NCI-H2107 treated with DMSO at 0.1 percent for 48 hours (cell line): ENCODE measurements at regions not wholly inside any gene's neighbourhood (a gene's known extent, or its start where the extent isn't known, plus 50 kb on each side); places are given as distances from the start of the nearest gene placed in this dataset.

Experiments
- DNase-seq: peaks from one replicate; lab custom pipeline; 2025; ENCODE audit not compliant: unreplicated experiment; lab: John Stamatoyannopoulos, UW

- DNase-seq = no peak
Measured at GRCh38 chr5:159741829-159742322, 174.4 kb upstream of the ADRA1B start.

DNA sequence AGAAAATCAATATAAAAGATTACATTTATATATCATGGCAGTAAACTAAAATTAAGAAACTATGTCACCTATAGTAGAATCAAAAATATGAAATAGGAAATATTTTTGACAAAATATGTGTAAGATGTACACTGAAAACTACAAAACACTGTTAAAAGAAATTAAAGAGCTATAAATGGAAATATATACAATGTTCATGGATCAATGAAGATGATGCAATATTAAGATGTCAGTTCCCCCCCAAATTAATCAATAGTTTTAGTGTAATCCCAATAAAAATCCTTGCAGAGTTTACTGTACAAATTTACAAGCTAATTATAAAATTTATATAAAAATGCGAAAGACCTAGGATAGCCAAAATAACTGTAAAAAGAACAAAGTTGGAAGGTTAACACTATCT, 173.0 kb upstream of the ADRA1B start:
- DNase-seq = no peak

GRCh38 chr5:159746707-159747106, 169.6 kb upstream of the ADRA1B start:
- no peak for DNase-seq

DNA sequence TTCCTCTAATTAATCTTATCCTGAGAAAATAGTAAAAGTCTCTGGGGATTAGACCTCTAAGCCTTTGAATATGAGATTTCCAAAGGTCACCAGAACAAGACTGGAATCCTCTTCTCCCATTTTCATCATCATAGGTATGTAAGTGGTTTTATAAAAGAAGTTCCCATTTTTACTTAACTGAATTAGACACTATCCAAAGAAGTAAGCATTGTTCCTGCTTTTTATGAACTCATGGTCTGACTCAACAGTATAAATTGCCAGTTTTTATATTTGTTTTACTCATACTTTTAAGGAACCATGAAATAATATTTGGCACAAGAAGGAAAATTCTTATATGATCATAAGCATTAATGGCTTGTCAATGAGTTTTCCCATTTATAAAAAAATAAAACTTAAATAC, 167.1 kb upstream of the ADRA1B start:
- DNase-seq = no peak

- no peak for DNase-seq
Measured at GRCh38 chr5:159750226-159750625, 166.1 kb upstream of the ADRA1B start.

DNA sequence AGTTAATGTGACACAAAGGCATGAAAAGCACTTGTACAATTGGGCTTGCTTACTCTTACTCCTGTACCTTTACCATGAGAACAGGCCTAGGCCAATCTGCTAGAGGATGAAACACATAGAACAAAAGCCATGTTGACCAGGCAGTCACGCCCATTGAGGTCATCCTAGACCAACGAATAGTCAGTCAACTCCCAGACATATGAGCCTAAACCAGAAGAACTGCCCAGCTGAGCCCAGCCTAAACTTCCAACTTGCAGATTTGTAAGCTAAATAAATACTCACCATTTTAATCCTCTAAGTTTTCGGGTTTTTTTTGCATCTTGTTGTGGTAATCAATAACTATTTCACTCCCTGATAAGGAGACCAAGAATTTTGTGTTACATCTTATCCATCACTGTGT, 164.8 kb upstream of the ADRA1B start:
- DNase-seq = no peak

GRCh38 chr5:159752622-159753275, 163.5 kb upstream of the ADRA1B start:
- no peak for DNase-seq

DNA sequence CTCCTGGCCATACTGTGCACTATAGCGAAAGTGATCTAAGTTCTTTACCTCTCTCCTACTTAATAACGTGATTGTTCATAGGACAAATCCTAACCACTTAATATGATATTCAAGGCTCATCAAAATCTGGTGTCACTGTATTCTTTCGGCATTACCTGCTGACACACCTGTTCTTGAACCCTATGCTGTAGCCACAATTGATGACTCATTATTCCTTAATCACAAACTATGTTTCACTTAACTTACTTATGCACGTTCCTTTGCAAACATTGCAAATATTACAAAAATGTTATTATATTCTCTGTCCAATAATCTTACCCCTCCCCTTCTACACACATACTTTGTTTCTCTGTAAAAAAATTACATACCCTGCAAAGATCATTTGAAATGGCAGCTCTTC, 158.1 kb upstream of the ADRA1B start:
- no peak for DNase-seq

DNA sequence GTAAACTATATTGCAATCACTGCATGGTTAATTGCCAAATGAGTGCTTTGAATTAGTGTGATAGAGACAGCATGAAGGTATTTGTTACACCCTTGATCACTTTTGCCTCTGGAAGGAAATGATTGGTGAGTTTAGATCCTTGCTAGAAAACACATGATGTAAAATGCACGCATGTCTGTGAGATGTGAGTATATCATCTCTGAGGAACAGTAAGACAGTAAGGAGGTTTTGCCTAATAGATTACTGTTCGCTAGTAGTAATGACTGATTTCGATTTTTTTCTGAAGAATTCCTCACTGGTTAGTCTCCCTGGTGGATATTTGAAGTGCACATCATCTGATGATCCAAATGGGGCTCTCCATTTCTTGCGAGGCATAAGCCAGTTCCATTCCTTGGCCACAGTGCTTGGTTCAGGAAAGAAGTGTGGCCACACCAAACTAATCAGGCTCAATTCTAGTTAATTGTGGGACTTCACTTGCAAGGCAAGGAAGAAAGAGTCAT, 156.4 kb upstream of the ADRA1B start:
- DNase-seq = no peak

DNA sequence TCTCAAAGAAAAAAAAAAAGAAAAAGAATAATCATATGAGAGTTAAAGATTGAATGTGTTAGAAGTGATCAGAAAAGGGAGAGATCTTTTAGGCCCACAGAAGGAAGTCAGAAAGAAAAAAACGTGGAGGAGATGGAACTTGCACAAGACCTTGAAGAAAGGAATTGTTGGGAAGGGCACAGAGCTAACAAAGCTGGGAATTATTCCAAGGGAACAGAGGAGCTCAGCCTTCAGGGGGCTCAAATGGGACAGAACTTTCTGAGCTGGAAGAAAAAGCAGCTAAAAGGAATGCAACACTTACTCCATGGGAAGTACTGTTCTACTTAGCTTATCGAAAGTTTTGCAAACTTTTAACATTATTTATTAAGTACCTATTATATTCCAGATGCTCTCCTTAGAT, 153.4 kb upstream of the ADRA1B start:
- DNase-seq = no peak

GRCh38 chr5:159763562-159763961, 152.7 kb upstream of the ADRA1B start:
- DNase-seq = no peak

- DNase-seq = no peak
Measured at GRCh38 chr5:159764283-159765134, 151.8 kb upstream of the ADRA1B start.

DNA sequence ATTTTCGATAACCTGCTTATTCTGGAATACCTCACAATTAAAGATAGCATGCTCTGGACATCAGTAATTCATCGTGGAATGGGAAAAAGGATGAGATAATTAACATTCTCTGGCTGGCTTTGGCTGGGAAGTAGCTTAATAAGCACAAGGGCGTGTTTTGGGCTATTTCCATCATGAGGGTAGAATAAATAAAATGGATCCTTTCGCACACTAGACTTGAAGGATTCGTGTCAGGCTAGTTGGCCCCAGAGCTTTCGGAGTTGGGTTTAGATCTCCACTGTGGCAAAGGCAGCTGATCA, 151.2 kb upstream of the ADRA1B start:
- no peak for DNase-seq

DNA sequence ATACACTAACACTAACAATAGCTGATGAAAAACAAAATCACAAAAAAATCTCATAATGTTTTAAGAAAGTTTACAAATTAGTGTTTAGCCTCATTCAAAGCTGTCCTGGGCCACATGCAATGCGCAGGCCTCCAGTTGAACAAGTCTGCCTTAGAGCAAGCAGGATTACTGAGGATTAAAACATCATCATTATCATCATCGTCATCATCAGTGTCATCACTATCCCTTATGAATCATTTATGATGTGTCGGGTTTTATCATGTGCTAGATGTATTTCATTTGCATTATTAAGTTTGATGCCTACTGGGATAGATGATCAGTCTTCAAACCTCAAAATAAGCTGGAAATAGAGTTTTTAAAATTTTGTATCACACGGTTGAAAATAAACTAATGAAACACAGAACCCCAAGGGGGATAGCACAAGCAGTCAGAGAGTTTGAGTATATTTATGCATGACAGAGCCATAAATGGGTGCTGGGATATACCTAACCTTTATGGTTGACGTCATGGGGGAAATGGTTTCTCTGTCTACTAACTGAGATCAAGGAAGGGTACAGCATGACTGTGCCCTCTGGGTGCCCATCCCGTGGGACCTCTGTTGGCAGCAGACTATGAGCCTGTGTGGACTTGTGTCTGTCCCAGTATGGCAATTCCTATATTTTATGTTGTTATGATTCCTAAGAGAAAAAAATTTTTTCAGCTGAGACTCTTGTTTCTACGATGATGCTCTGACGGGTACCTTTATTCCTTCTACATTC, 150.3 kb upstream of the ADRA1B start:
- no peak for DNase-seq

GRCh38 chr5:159768243-159768642, 148.0 kb upstream of the ADRA1B start:
- no peak for DNase-seq

DNA sequence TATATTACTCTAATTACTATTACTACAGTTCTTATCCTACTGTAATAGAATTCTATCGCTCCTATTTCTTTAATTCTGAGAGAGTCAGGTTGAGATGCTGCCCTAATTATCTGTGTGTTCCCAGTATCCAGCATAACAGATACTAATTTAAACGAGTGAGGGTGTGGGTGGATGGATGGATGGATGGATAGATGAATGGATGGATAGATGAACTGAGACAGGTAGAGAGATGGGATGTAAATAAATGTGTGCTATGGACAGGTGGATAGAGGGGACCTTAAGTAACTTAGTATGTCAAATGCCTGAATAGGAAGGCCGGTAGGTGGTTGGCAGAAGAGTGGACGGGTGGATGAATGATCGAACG, 143.6 kb upstream of the ADRA1B start:
- DNase-seq = no peak

GRCh38 chr5:159773062-159773924, 143.0 kb upstream of the ADRA1B start:
- DNase-seq = no peak

DNA sequence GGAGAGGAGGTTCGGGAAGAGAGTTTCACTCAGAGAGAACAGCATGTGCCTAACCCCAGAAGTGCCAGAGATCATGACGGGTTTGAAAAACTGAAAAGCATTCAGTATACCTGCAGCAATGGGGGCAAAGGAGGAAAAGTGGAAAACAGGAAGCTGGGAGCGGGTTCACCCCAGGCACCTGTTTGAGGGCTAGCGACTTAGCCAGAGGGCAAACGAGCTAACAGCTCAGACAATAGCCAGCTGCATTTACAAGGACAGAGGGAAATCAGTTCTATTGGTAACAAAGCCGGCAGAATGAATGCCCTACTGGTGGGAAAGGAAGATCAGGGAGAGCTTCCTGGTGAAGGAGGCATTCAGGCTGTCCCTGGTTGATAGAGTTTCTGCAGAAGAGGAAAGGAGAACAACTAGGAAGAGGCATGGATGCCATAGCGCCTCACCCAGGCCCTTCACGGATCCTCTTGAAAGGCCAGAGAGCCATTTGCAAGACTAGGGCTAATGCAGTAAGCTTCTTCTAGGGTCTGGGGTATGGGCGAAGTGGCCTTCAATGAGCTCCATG, 141.7 kb upstream of the ADRA1B start:
- no peak for DNase-seq

DNA sequence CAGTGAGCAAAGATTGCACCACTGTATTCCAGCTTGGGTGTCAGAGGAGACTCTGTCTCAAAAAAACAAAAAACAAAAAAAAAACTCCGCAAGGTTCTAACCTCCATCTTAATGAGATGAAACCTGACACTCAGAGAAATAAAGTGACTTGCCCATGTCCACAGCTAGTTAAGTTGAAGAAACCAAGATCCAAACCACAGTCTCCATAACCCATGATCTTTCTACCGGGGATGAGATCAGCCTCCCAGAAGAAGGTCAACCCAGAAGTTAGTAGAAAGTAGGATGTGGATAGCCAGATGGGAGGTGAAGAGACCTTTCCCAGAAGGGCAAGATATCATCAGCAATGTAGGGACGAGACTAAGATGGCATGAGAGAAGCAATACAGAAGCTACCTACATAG, 140.4 kb upstream of the ADRA1B start:
- DNase-seq = no peak

- no peak for DNase-seq
Measured at GRCh38 chr5:159777049-159777660, 139.1 kb upstream of the ADRA1B start.
